ENCODE measurements at regions not wholly inside any gene's neighbourhood (a gene's known extent, or its start where the extent isn't known, plus 50 kb on each side); places are given as distances from the start of the nearest gene placed in this dataset.
"Not testable (repeated sequence)": the region's sequence is repeated elsewhere in the genome, so short reads cannot be mapped to it uniquely, and the experiment has no call there.

- TF ChIP-seq SRY (CRISPR knock-in tag; IDR thresholded peaks at IDR 0.05), result 0 out of 2 replicates have a peak, but pooled peaks have one; percentile 43
- TF ChIP-seq KLF12 (CRISPR knock-in tag; IDR thresholded peaks at IDR 0.05; ENCODE audit: borderline replicate concordance), result peak; percentile 41; the same call in 1 of the 2 replicates
- TF ChIP-seq SALL1 (CRISPR knock-in tag; IDR thresholded peaks at IDR 0.05), result peak; percentile 40; the same call in 1 of the 2 replicates
- peak in 1 of 2 experiments; percentile 78; a peak in 2 of 4 replicates for TF ChIP-seq ATF4 (CRISPR knock-in tag; IDR thresholded peaks at IDR 0.05)
- peak; percentile 57; the same call in 1 of the 2 replicates for TF ChIP-seq ZNF280D (CRISPR knock-in tag; IDR thresholded peaks at IDR 0.05)
- TF ChIP-seq ARNTL (CRISPR knock-in tag; IDR thresholded peaks at IDR 0.05), result peak; percentile 68
- TF ChIP-seq HNF1B (CRISPR knock-in tag; IDR thresholded peaks at IDR 0.05), result peak; percentile 25; the same call in 1 of the 2 replicates
- TF ChIP-seq HMGXB4 (CRISPR knock-in tag; IDR thresholded peaks at IDR 0.05; ENCODE audit: borderline replicate concordance in 1 of 2, low read depth in 1 of 2), result peak; percentile 64 to 70; a peak in 3 of 4 replicates
- TF ChIP-seq NONO (IDR thresholded peaks at IDR 0.05), result not testable (repeated sequence)
- peak; percentile 66; the same call in 1 of the 2 replicates for TF ChIP-seq NONO (CRISPR knock-in tag; conservative IDR thresholded peaks at IDR 0.05)
- TF ChIP-seq GATAD2A (CRISPR knock-in tag; IDR thresholded peaks at IDR 0.05), result peak; percentile 21; the same call in 1 of the 2 replicates
- 0 out of 2 replicates have a peak, but pooled peaks have one; percentile 50 for TF ChIP-seq ZNF589 (CRISPR knock-in tag; conservative IDR thresholded peaks at IDR 0.05)
- TF ChIP-seq PAXIP1 (CRISPR knock-in tag; conservative IDR thresholded peaks at IDR 0.05), result peak; percentile 48
- TF ChIP-seq JUNB (CRISPR knock-in tag; IDR thresholded peaks at IDR 0.05; ENCODE audit: borderline replicate concordance), result 0 out of 2 replicates have a peak, but pooled peaks have one; percentile 22
- peak; percentile 55 for TF ChIP-seq CEBPG (CRISPR knock-in tag; IDR thresholded peaks at IDR 0.05)
- 0 out of 2 replicates have a peak, but pooled peaks have one; percentile 37 for TF ChIP-seq ZNF546 (CRISPR knock-in tag; conservative IDR thresholded peaks at IDR 0.05)
Measured at GRCh38 chr22:23433127-23434005, 146.7 kb downstream of the IGLL1 start (continued).
